ENCODE measurements at regions not wholly inside any gene's neighbourhood (a gene's known extent, or its start where the extent isn't known, plus 50 kb on each side); places are given as distances from the start of the nearest gene placed in this dataset.
A peak's percentile ranks its signal among the peaks of the same experiment; 100 is the strongest.

- DNase-seq, result peak; percentile 4
Measured at GRCh38 chr10:131585761-131586160, 274.2 kb upstream of the TCERG1L start.

DNA sequence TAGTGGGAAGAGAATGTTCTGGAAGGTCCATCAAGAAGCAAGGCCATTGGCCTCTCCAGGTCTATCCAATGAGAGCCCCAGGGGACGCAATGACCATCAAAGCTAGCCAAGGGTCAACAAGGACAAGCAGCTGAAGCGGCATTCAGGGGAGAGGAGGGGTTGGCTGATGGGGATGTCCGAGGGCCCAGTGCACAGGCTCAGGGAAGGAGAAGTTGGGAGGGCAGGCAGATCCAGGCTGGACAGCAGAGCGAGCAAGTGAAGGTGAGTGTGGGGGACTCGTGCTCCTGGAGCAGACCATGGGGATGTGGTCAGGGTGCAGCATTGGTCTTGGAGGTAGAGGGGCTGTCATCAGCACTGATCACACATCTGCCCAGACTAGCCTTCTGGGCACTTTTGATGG is 275.4 kb upstream of the TCERG1L start:
- DNase-seq, result peak; percentile 28

DNA sequence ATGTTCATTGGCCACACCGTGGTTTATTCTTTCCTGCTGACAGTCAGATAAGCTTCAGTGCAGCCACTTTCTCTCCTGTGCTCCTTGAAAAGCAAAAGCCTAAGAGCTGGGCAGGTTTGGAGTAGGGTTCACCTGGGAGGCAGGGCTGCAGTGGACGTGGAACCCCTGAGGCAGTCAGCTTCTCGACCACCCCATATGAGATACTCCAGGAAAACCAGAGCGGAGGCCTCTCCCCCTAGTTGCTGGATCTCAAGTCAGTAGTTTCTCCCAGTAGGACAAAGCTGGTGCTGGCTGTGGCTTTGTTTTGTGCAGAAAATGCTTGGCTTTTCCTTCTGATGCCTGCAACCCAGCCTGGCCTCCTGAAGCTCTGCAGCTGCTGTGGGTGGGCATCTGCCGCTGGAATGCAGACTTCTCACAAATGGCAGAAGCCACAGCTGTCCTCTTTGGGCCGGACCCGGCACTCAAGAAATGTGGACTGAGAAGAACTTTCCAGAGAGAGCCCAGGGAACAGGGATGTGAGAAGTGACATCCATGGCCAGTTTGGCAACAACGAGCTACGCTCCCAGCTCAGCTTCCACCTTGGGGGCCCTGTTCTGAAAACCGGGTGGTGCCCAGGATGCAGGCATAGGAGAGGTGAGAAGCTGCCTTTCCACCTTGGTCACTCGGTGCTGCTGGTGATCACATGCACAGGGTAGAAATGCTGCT is 276.6 kb upstream of the TCERG1L start:
- DNase-seq, result peak; percentile 32

GRCh38 chr10:131588704-131589220 is 277.2 kb upstream of the TCERG1L start:
- DNase-seq, result peak; percentile 5

DNA sequence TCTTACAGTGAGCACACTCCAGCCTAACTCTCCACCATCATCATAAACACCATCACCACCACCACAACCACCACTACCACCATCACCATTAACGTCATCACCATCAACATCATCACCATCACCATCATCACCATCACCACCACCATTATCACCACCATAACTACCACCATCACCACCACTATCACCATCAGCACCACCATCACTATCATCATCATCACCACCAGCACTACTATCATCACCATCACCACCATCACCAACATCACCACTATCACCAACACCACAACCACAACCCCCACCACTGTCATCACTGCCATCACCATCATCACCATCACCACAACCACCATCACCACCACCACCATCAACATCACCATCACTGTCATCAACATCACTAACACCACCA is 279.0 kb upstream of the TCERG1L start:
- DNase-seq, result no peak

GRCh38 chr10:131591936-131592335 is 280.4 kb upstream of the TCERG1L start:
- DNase-seq, result no peak

GRCh38 chr10:131609176-131609575 is 291.6 kb upstream of the PPP2R2D start:
- no peak for DNase-seq

GRCh38 chr10:131615150-131615549 is 285.7 kb upstream of the PPP2R2D start:
- DNase-seq, result no peak

GRCh38 chr10:131616040-131616439 is 284.8 kb upstream of the PPP2R2D start:
- DNase-seq, result no peak

DNA sequence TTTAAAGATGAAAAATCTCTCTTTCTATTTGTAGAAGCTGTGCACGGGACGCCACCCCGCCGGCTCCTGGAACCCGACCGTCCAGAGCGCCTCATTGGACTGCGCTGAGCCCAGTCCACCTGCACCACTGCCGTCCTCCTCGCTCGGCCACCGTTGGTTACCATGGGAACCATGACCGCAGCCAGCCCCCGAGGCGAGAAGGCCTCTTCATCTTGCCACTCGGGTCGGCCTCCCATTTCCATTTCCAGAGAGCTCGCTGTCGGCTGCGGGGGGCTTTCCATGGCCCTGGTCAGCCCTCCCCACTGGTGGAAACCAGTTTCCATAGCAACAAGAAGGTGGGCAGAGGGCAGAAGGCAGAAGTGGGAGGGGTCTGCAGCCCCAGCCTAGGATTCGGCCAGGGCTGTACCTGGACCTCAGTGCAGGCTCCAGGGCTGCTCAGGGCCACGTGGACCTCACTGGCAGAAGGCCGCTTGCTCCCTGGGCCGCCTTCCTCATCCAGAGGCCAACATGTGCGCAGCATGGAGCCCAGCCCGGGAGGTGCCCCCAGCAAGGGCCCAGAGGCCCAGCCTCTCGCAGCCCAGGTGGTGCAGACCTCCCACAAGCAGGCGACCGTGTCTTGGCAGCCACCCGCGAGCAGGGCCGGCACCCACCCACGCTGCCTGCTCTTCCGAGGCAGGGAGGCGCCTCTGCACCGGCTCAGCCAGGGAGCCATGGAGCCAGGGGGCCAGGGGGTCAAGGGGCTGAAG is 283.5 kb upstream of the PPP2R2D start:
- peak; percentile 42 for DNase-seq

- no peak for DNase-seq
Measured at GRCh38 chr10:131618587-131619267, 282.1 kb upstream of the PPP2R2D start.

GRCh38 chr10:131620314-131620713 is 280.5 kb upstream of the PPP2R2D start:
- no peak for DNase-seq

- DNase-seq, result no peak
Measured at GRCh38 chr10:131620904-131621303, 279.9 kb upstream of the PPP2R2D start.

DNA sequence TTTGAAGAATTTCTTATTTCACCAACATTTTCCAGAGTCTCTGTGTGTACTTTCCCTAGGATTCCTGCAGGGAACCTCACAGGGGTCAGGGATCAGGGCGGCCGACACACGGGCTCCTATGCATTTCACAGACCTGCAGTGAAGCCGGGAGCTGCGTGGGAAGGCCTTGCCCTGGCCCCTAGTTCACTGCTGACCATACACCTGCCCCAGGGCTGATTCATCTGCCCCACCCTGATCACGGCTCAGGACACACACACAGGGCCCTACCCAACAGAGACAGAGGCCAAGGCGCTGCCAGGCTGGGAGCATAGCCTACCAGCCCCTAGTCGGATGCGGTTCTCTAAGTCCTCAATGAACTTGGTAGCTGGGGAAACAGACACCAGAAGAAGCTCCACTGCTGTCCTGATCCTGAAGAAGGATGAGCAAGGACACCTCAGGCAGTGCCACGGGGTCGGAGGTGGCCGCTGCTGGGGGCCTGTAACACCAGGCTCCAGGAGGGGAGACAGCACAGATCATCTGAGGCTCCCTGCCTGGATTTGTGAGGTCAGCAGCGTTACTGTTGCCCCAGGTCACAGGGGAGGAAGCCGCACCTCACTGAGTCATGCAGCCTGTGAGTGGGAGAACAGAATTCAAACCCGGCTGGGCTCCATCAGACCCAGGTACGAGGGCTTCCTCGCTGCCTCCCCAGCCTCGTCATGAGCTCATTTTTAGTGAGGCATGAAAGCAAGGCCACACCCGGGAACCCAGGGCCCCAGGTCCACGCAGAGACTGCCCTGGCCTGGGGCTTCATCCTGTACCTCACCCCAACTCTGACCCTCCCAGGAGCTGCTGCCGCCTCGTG is 278.8 kb upstream of the PPP2R2D start:
- DNase-seq, result no peak

DNA sequence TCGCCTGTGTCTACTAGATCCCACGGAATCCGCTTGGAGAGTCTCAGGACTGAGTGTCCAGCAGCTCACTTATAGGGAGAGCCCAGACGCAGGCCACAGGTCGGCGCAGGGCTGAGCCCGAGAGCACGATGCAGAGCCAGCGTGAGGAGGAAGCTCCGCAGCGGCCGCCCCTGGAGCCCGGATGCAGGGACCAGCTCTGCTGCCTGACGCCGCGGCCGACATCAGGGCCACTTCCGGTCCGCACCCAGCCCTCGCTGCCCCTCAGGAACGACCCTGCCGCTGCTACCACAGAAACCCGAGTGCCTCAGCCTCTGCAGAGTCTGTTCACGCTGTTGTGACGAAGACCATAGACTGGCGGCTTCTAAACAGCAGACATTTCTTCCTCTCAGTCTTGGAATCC is 275.8 kb upstream of the PPP2R2D start:
- DNase-seq, result no peak

GRCh38 chr10:131626274-131626673 is 274.5 kb upstream of the PPP2R2D start:
- no peak for DNase-seq

DNA sequence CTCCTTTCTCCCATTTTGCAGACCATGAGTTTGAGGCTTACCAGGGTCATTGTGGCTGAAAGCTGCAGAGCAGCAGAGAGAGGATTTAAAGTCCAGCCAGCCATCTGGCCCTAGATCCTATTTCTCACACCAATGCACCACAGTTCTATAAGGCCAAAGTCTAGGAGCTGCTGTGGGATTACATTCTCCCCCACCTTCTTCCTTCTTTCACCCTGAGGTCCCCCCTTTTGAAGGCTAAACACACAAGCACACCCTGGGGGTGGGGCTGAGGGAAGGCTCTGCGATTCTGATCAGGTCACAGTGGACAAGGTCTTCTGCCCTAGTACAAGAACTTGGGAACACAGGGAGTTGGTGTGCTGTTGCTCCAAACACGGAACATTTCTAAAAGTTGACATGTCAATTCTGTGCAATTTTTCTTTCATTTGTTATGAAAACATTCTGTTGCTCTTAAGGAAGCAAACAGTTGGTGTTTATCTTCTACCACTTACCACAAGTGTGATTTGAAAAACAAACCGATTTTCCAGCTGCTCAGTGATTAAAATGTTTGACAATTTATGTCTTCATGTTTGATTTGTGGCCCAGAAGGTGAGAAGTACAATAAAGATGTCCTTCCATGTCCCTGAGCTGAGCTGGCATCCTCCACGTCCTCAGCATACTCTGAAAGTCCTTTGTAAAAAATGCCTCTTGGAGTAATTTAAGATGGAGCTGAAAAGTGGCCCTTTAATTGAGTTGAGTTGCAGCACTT is 271.6 kb upstream of the PPP2R2D start:
- DNase-seq, result no peak

DNA sequence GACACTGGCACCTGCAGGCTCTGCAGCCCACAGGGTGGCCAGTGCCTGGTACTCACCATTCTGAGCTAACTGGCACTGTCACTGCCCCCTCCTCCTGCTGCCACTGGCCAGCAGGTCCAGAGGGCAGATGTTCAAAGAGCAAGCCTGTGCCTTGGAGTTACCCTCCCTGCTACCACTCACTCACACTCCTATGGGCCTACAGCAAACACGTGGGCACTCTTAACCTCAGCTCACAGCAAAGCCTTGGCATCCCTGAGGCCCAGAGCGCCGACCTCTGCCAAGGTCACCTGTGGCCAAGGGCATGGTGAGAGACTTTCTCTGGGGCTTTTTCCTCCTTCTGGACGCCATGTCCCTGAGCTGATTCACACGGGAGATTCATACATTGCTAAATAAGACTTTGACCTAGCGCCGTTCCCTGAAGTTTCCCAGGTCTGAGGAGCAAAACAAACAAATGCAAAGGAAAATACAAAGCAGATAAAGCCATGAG is 270.0 kb upstream of the PPP2R2D start:
- DNase-seq, result no peak

GRCh38 chr10:131631619-131632018 is 269.2 kb upstream of the PPP2R2D start:
- no peak for DNase-seq

DNA sequence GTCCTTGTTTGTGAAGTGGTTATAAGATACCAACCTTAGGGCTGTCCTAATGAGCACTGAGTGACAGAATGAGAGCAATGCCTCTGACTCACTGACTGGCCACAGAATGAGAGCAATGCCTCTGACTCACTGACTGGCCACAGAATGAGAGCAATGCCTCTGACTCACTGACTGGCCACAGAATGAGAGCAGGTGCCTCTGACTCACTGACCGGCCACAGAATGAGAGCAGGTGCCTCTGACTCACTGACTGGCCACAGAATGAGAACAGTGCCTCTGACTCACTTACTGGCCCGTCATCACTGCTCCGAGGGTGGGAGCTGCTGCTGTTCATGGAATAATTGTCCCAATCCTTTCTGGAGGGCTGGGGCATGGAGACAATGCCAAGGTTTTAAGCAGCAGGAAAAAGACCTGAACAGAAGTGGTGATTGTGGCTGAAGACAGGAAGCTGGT is 265.2 kb upstream of the PPP2R2D start:
- peak; percentile 19 for DNase-seq

GRCh38 chr10:131636116-131636515 is 264.7 kb upstream of the PPP2R2D start:
- DNase-seq, result peak; percentile 32
